ENCODE measurements at regions not wholly inside any gene's neighbourhood (a gene's known extent, or its start where the extent isn't known, plus 50 kb on each side); places are given as distances from the start of the nearest gene placed in this dataset.

DNA sequence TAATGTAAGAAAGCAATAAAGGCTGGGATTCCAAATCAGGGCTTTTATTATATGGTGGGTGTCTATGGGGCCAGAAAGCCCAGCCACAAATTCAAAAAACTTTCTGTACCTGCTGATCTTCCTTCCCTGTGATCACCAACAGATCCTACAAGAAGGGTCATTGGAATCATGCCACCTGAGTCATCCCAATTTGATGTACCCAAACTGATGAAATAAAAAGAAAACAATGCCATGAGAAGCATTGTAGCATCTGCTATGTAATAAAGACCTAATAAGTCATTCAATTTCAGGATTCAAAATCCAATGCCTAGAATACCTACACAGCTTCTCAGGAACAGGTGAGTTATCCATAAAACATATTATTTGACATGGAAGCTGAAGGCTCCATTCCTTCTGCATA, 228.8 kb downstream of the DKK1 start:
- TF ChIP-seq, protein P1, sequence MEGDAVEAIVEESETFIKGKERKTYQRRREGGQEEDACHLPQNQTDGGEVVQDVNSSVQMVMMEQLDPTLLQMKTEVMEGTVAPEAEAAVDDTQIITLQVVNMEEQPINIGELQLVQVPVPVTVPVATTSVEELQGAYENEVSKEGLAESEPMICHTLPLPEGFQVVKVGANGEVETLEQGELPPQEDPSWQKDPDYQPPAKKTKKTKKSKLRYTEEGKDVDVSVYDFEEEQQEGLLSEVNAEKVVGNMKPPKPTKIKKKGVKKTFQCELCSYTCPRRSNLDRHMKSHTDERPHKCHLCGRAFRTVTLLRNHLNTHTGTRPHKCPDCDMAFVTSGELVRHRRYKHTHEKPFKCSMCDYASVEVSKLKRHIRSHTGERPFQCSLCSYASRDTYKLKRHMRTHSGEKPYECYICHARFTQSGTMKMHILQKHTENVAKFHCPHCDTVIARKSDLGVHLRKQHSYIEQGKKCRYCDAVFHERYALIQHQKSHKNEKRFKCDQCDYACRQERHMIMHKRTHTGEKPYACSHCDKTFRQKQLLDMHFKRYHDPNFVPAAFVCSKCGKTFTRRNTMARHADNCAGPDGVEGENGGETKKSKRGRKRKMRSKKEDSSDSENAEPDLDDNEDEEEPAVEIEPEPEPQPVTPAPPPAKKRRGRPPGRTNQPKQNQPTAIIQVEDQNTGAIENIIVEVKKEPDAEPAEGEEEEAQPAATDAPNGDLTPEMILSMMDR (IDR thresholded peaks at IDR 0.05; ENCODE audit: low read length, missing control alignments) = no peak

DNA sequence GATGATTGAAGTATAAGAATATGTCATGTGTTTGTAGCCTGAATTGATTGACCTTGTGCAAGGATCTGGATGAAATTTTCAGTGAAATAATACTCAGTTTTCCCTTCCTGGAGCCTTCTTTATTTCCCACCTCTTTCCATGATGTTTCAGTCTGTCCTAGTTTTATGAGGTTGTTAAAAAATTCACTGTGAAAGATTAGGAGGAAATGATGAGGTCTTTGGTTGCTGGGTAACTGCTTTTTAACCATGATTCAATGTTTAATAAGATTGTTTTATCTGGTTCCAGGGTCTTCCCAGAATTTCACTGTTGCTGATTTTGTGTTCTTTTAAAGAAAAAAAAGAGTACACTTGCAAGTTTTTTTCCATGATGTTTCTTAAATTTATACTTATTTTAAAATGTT, 221.5 kb downstream of the MBL2 start:
- peak; percentile 20 for DNase-seq (ENCODE audit: low read depth)
- TF ChIP-seq, protein P1 (IDR thresholded peaks at IDR 0.05; ENCODE audit: low read length, missing control alignments) = no peak

More for the DNA sequence above, 228.8 kb downstream of the DKK1 start:
- no peak overlapping the region for H3K4me3 ChIP-seq (replicated peaks; ENCODE audit: low read depth, low read length)
- DNase-seq (ENCODE audit: low read depth) = peak; percentile 20

DNA sequence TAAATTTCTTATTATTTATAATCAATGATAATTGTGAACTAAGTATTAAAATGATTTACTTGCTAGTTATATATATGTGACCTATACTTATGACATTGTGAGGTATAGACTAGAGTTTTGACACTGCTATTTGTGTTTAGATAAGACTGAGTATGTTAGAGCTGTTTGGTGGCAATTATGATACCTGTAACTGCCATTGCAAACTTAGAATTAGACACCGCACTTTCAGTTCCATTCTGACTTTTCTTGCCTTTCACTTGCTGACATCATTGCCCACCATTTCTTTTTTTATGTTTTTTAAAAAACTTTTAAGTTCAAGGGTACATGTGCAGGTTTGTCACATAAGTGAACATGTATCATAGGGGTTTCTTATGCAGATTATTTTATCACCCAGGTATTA, 214.5 kb downstream of the MBL2 start:
- DNase-seq (ENCODE audit: low read depth) = no peak
- no peak overlapping the region for H3K4me3 ChIP-seq (replicated peaks; ENCODE audit: low read depth, low read length)
- TF ChIP-seq, protein P1 (IDR thresholded peaks at IDR 0.05; ENCODE audit: low read length, missing control alignments) = no peak

More for the DNA sequence above, 221.5 kb downstream of the MBL2 start:
- no peak overlapping the region for H3K4me3 ChIP-seq (replicated peaks; ENCODE audit: low read depth, low read length)

DNA sequence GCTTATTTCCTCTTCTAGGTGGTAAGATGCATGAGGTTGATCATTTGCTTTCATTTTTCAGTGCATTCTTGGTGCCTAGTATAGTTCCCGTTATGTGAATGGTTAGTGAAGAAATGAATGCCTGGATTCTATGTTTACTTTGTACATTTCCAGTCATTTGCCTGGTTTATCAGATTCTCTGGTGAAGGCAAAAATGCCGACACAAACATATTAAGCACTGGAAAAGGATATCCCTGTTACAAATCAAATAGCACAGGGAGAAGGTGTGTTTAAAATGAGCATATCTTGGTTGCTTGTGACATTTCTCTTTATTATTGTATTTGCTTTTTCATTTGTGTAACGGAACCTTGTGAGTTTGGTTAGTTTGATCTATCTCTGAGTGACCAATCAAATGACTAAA, 211.3 kb downstream of the MBL2 start:
- TF ChIP-seq, protein P1 (IDR thresholded peaks at IDR 0.05; ENCODE audit: low read length, missing control alignments) = no peak
- no peak for DNase-seq (ENCODE audit: low read depth)
- H3K4me3 ChIP-seq (replicated peaks; ENCODE audit: low read depth, low read length) = no peak overlapping the region

DNA sequence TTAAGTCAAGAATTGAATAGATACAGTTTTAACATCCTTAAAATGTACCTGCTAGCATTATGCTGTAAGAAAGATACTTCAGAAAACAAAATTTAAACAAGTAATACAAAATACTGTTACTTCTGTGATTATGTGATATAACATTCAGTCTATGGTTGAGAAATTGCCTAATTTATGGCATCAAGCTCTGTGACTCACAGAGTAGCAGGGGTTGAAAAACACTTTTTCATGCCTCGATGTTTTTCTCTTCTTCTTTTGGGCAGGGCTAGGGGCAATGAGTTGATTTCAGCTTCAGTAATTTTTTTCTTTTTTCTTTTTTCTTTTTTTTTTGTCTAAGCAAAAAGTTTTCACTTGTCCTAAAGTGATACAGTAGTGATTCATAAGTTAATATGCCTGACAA, 209.2 kb downstream of the MBL2 start:
- TF ChIP-seq, protein P1 (IDR thresholded peaks at IDR 0.05; ENCODE audit: low read length, missing control alignments) = no peak
- peak; percentile 21 for DNase-seq (ENCODE audit: low read depth)
- H3K4me3 ChIP-seq (replicated peaks; ENCODE audit: low read depth, low read length) = no peak overlapping the region

DNA sequence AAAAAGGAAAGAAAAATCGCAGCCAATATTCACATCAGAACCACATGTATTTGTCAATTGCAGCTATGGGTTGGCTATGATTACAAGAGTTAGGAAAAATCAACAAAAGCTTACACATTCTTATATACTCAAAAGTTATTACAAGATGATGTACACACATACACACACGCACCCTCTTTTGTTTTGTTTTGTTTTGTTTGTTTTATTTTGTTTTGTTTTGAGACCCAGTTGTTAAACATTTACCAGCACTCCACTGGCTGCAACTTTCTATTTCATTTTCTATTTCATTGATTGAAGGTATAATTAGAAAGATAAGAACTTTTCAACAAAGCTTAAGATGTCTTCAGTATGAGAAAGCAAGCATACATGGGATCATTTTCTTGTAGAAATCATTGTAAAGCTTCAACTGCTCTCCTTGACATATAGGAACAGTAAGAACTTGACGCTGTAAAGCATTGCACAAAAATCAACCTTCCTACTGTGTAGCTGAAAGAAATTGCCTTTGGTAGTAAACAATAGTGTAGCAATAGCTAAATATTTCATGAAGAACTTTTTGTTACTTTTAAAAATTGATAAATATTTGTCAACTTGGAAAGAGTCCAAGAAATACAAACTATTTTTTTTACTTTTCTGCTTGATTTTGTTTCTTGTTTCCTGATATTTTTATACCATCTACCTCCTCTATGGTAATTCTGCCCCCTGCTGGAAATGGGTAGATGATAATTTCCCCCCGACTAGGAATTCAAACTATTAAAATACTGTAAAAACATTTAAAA, 205.9 kb downstream of the MBL2 start:
- TF ChIP-seq, protein P1 (IDR thresholded peaks at IDR 0.05; ENCODE audit: low read length, missing control alignments) = peak; percentile 69
- no peak overlapping the region for H3K4me3 ChIP-seq (replicated peaks; ENCODE audit: low read depth, low read length)
- peak; percentile 81 for DNase-seq (ENCODE audit: low read depth)

DNA sequence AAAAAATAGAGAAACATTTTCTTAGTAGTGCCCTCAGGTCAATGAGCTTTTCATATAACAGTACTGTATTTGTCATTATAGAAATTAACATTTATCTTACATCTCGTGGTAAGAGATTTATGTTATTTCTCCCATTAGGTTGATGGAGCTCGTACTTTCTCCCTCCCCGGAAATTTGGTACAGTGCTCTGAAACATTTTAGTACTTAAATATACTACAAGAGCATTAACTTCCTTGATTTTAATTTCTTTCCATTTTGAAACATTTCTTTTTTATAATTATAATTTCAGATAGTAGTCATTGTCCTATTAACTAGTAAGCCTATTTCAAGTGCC, 205.4 kb downstream of the MBL2 start:
- no peak for DNase-seq (ENCODE audit: low read depth)
- TF ChIP-seq, protein P1 (IDR thresholded peaks at IDR 0.05; ENCODE audit: low read length, missing control alignments) = no peak
- H3K4me3 ChIP-seq (replicated peaks; ENCODE audit: low read depth, low read length) = no peak overlapping the region
